Brain microvascular endothelial cell (primary cell): ENCODE measurements at regions not wholly inside any gene's neighbourhood (a gene's known extent, or its start where the extent isn't known, plus 50 kb on each side); places are given as distances from the start of the nearest gene placed in this dataset.

Source experiments
- DNase-seq: peaks from one replicate; pipeline ENCODE4 v3.0.0-alpha.2; 2020
- H3K27ac ChIP-seq: fragments of 250-450 bp; sonication (Bioruptor Pico); 2 replicates; pipeline ENCODE4 v1.5.1; 2020; ENCODE audit warnings: mild to moderate bottlenecking, moderate library complexity
- H3K27me3 ChIP-seq: fragments of 250-450 bp; sonication (Bioruptor Pico); replicated peaks from 2 replicates; pipeline ENCODE4 v1.5.1; 2020; ENCODE audit warnings: mild to moderate bottlenecking
- H3K36me3 ChIP-seq: fragments of 250-450 bp; sonication (Bioruptor Pico); replicated peaks from 2 replicates; pipeline ENCODE4 v1.5.1; 2020; ENCODE audit warnings: mild to moderate bottlenecking
- H3K4me3 ChIP-seq: 2 replicates; pipeline ENCODE4 v1.5.1; 2011; ENCODE audit warnings: low read depth, mild to moderate bottlenecking, control low read depth, low read length, moderate library complexity
- in situ Hi-C: cut with HindIII; loops from 2 replicates; pipeline ENCODE4 v1.10.0; 2017; ENCODE audit warnings: low sequenced_read_pairs, low pct_ligation_motif_present
- TF ChIP-seq, protein P1 (sequence below): IDR thresholded peaks from 2 replicates; pipeline ENCODE4 v1.5.1; 2011; ENCODE audit warnings: low read depth, mild to moderate bottlenecking, moderate library complexity, low read length, control low read depth, inconsistent platforms; ENCODE audit errors: missing control alignments

DNA sequence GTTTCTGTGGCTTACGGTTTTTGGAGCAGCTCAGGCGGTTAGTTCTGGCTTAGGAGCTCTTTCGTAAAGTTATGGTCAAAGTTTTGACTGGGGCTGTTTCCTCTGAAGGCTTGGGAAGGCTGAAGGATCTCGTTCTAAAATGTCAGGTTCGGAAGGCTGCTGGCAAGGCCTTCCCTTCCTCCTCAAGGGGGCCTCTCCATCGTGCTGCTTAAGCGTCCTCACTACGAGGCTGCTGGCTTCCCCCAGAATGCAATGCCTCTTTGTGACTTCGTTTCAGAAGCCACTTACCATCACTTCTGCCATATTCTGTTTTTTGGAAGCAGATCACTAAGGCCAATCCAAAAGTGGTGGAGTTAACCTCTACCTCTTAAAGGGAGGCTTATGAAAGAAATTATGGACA is 1196.4 kb upstream of the TENM3 start:
- H3K27me3 ChIP-seq = no peaks in the 10 kb centered on the region
- H3K4me3 ChIP-seq = no peak overlapping the region
- DNase-seq = no peak
- no peaks in the 10 kb centered on the region for H3K36me3 ChIP-seq
- TF ChIP-seq, protein P1, sequence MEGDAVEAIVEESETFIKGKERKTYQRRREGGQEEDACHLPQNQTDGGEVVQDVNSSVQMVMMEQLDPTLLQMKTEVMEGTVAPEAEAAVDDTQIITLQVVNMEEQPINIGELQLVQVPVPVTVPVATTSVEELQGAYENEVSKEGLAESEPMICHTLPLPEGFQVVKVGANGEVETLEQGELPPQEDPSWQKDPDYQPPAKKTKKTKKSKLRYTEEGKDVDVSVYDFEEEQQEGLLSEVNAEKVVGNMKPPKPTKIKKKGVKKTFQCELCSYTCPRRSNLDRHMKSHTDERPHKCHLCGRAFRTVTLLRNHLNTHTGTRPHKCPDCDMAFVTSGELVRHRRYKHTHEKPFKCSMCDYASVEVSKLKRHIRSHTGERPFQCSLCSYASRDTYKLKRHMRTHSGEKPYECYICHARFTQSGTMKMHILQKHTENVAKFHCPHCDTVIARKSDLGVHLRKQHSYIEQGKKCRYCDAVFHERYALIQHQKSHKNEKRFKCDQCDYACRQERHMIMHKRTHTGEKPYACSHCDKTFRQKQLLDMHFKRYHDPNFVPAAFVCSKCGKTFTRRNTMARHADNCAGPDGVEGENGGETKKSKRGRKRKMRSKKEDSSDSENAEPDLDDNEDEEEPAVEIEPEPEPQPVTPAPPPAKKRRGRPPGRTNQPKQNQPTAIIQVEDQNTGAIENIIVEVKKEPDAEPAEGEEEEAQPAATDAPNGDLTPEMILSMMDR = no peak
- in situ Hi-C loops = no loop called here
- no peak overlapping the region for H3K27ac ChIP-seq

DNA sequence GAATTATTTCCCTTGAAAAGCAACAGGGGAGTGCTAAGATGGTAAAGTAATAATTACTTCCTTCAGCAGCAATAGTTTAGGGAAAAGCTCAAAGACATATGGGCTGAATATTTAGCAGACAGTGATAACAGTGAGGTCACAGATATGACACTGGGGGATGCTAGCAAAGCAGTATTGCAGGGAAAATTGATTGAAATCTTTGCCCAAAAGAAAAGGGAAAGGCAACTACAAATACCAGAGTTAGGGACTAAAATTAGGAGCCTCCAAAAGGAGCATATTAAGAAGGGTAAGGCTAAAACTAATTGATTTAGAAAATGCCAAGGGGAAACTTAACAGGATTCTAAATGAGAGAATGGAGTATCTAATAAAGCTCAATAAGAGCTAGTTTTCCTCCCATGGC is 1191.3 kb upstream of the TENM3 start:
- no peak for DNase-seq
- TF ChIP-seq, protein P1 = no peak
- Histone ChIP-seq H3K27ac (no peak overlapping the region), H3K36me3 (no peaks in the 10 kb centered on the region), H3K4me3 (no peak overlapping the region), H3K27me3 (no peaks in the 10 kb centered on the region)
- in situ Hi-C loops = no loop called here

DNA sequence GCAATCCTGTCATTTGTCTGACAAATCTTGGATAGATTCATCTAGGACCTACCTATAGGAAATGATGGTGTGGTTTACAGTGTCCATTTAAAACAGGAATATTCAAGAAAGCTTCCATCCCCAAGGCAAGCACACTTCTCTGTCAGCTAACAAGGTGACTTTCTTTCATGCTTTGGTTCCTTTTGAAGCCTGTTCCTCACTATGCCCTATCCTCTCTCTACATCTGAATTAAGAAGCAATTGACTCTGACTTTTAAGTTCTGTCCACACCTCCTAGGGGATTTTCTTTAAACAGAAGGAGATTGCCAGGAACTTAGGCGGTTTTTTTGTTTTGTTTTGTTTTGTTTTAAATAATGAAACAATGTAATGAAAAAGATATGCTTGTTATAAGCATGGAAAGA is 1181.4 kb upstream of the TENM3 start:
- no peak for DNase-seq
- TF ChIP-seq, protein P1 = no peak
- in situ Hi-C loops = no loop called here
- Histone ChIP-seq H3K27ac (no peak overlapping the region), H3K4me3 (no peak overlapping the region), H3K36me3 (no peaks in the 10 kb centered on the region), H3K27me3 (no peaks in the 10 kb centered on the region)

DNA sequence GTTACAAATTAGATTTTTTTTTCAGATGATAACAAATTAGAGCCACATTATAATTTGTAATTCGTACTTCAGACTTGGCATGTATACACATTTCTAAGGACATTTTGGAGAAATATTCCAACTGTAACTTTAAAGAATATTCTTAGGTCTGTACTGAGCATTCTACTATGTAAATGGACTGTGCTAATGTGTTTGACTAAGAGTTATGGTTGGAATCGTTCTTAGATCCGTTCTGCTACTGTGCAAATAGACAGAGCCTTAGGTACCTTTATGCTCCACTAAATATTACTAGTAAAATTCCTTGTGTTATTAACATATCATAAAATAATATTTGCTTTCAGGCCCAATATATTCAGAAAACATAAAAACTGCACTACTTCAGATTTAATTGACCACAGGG is 1180.0 kb upstream of the TENM3 start:
- DNase-seq = no peak
- Histone ChIP-seq H3K27ac (no peak overlapping the region), H3K4me3 (no peak overlapping the region), H3K36me3 (no peaks in the 10 kb centered on the region), H3K27me3 (no peaks in the 10 kb centered on the region)
- in situ Hi-C loops = no loop called here
- TF ChIP-seq, protein P1 = no peak

DNA sequence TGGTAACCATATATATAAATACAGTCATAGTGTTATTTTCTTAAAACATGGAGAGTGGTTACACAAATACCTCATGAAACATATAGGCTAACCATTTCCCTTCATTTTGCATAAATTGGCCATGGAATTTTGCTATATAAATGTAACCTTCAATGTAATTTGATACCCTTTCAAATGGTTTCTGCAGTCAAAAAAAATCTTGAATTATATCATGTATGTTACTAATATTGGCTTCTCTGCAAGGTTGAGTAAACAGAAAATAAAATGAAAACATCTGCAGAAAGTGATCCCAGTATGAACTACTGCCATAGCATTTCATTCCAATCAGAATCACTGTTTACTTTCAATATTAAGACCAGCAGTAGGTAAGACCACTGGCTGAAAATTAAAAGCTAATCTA is 1165.9 kb upstream of the TENM3 start:
- DNase-seq = no peak
- Histone ChIP-seq H3K27me3 (no peaks in the 10 kb centered on the region), H3K27ac (no peak overlapping the region), H3K36me3 (no peaks in the 10 kb centered on the region), H3K4me3 (no peak overlapping the region)
- in situ Hi-C loops = no loop called here
- TF ChIP-seq, protein P1 = no peak

DNA sequence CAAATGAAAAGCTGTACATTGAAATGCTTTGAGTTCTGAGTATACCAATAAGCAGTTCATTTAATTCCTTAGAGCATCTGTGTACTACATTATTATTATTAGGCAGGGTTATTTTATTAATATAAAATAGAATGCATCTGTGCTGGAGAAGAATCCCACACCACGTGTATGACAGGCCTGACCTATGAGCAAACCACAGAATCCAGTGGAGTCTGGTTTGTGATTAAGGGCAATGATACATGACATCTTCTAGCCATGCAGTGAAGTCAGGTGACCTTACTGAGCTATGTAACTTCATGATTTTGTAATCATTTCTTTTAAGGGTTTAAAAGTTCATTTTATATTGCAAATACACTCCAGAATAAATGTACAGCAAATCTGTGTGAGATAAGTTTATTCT is 1165.0 kb upstream of the TENM3 start:
- Histone ChIP-seq H3K36me3 (no peaks in the 10 kb centered on the region), H3K27me3 (no peaks in the 10 kb centered on the region), H3K4me3 (no peak overlapping the region), H3K27ac (no peak overlapping the region)
- in situ Hi-C loops = no loop called here
- TF ChIP-seq, protein P1 = no peak
- peak; percentile 31 for DNase-seq
